ENCODE measurements at regions not wholly inside any gene's neighbourhood (a gene's known extent, or its start where the extent isn't known, plus 50 kb on each side); places are given as distances from the start of the nearest gene placed in this dataset.

DNA sequence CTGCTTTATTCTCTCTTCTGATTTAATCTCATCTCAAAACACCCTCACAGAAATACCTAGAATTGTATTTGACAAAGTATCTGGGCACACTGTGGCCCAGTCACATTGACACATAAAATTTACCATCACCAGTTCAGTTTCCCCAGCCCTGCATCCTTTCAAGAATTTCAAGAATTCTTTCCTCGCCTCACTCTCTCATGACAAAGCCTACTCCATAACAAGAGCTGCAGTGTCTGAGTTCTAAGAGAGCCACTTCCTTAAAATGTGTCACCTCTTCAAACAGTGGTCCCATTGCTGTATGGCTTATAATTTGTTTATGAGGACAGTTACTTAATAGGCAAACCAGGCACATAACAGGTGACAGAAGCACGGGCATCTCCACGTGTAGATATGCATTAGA lies 90.9 kb upstream of the STK39 start:
- DNase-seq (ENCODE audit: low spot score) = no peak
- no TSS peak for BruUV-seq (replicated peaks)
- Histone ChIP-seq H3K4me1 (ENCODE audit: insufficient read depth, low read length, poor library complexity, severe bottlenecking) (no peaks in the 10 kb centered on the region), H3K9me3 (ENCODE audit: low read depth, low read length, poor library complexity, severe bottlenecking) (no peaks in the 10 kb centered on the region), H3K27ac (ENCODE audit: low read depth, low read length, poor library complexity, severe bottlenecking) (no peak overlapping the region), H3K27me3 (replicated peaks; ENCODE audit: insufficient read depth, low read depth, low read length, poor library complexity) (no peaks in the 10 kb centered on the region), H3K4me3 (ENCODE audit: low read depth, low read length, poor library complexity, severe bottlenecking) (no peak overlapping the region), H3K36me3 (ENCODE audit: insufficient read depth, low read length, poor library complexity, severe bottlenecking) (no peaks in the 10 kb centered on the region)
- ChIA-PET CTCF (no interaction called here), POLR2A (ENCODE audit: low non-redundant PET) (no interaction called here)
- TF ChIP-seq, protein P1, sequence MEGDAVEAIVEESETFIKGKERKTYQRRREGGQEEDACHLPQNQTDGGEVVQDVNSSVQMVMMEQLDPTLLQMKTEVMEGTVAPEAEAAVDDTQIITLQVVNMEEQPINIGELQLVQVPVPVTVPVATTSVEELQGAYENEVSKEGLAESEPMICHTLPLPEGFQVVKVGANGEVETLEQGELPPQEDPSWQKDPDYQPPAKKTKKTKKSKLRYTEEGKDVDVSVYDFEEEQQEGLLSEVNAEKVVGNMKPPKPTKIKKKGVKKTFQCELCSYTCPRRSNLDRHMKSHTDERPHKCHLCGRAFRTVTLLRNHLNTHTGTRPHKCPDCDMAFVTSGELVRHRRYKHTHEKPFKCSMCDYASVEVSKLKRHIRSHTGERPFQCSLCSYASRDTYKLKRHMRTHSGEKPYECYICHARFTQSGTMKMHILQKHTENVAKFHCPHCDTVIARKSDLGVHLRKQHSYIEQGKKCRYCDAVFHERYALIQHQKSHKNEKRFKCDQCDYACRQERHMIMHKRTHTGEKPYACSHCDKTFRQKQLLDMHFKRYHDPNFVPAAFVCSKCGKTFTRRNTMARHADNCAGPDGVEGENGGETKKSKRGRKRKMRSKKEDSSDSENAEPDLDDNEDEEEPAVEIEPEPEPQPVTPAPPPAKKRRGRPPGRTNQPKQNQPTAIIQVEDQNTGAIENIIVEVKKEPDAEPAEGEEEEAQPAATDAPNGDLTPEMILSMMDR (conservative IDR thresholded peaks at IDR 0.05; ENCODE audit: low read depth, low read length) = no peak
- no peak for TF ChIP-seq EZH2 (IDR thresholded peaks at IDR 0.05; ENCODE audit: borderline replicate concordance, low read depth, low read length, poor library complexity, severe bottlenecking)
- intact Hi-C loops (cut with micrococcal nuclease; ENCODE audit: unreplicated experiment) = no loop called here

DNA sequence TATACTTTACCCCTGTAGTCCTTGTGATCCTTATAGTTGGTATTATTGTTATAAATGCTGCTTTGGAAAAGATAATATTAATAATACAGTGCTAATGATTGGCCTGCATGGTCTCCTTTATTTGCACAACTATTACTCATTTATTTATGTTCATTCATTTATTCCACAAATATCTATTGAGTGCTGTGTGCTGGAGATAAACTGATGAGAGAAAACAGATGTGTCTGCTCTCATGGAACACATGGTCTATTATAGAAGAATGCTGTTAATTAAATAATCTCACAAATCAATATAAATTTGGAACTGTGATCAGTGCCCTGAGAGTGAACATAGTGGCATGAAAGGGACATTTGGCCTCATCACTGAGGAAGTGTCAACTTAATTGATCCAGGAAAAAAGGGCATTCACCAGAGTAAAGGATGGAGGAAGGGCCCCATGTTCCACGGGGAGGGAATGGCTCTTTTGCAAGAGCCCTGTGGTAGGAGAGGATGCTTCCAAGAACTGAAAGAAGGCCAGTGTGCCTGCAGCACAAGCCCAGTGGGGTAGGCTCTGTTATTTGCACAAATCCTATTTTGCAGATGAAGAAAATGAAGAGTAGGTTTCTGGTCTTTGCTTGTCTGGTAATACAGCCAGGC lies 91.5 kb upstream of the STK39 start:
- Histone ChIP-seq H3K27ac (ENCODE audit: low read depth, low read length, poor library complexity, severe bottlenecking) (no peak overlapping the region), H3K36me3 (ENCODE audit: insufficient read depth, low read length, poor library complexity, severe bottlenecking) (no peaks in the 10 kb centered on the region), H3K4me1 (ENCODE audit: insufficient read depth, low read length, poor library complexity, severe bottlenecking) (no peaks in the 10 kb centered on the region), H3K27me3 (replicated peaks; ENCODE audit: insufficient read depth, low read depth, low read length, poor library complexity) (no peaks in the 10 kb centered on the region), H3K9me3 (ENCODE audit: low read depth, low read length, poor library complexity, severe bottlenecking) (no peaks in the 10 kb centered on the region), H3K4me3 (ENCODE audit: low read depth, low read length, poor library complexity, severe bottlenecking) (no peak overlapping the region)
- POLR2A ChIA-PET (ENCODE audit: low non-redundant PET) = no interaction called here
- BruUV-seq (replicated peaks) = no TSS peak
- CTCF ChIA-PET = no interaction called here
- DNase-seq (ENCODE audit: low spot score) = no peak
- intact Hi-C loops (cut with micrococcal nuclease; ENCODE audit: unreplicated experiment) = no loop called here
- TF ChIP-seq, protein P1 (conservative IDR thresholded peaks at IDR 0.05; ENCODE audit: low read depth, low read length) = no peak
- no peak for TF ChIP-seq EZH2 (IDR thresholded peaks at IDR 0.05; ENCODE audit: borderline replicate concordance, low read depth, low read length, poor library complexity, severe bottlenecking)

DNA sequence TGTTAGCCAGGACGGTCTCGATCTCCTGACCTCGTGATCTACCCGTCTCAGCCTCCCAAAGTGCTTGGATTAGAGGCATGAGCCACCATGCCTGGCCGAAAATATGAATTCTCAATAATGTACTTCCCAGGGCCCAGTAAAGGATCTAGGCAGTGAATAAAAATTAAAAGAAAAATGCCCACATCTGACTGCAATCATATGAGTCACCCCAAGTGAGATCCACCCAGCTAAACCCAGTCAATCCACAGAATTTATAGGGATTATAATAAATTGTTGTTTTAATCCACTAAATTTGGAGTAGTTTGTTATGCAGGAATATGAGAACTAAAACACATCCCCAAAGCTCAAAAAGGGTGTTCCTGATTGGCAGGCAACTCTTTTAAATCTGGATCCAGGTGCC lies 93.5 kb upstream of the STK39 start:
- TF ChIP-seq, protein P1 (conservative IDR thresholded peaks at IDR 0.05; ENCODE audit: low read depth, low read length) = no peak
- no peak for TF ChIP-seq EZH2 (IDR thresholded peaks at IDR 0.05; ENCODE audit: borderline replicate concordance, low read depth, low read length, poor library complexity, severe bottlenecking)
- ChIA-PET CTCF (no interaction called here), POLR2A (ENCODE audit: low non-redundant PET) (no interaction called here)

More for the DNA sequence above, 93.5 kb upstream of the STK39 start:
- no peak overlapping the region for H3K27ac ChIP-seq (ENCODE audit: low read depth, low read length, poor library complexity, severe bottlenecking)
- H3K27me3 ChIP-seq (replicated peaks; ENCODE audit: insufficient read depth, low read depth, low read length, poor library complexity) = no peaks in the 10 kb centered on the region
- no TSS peak for BruUV-seq (replicated peaks)
- no peak overlapping the region for H3K4me3 ChIP-seq (ENCODE audit: low read depth, low read length, poor library complexity, severe bottlenecking)
- H3K36me3 ChIP-seq (ENCODE audit: insufficient read depth, low read length, poor library complexity, severe bottlenecking) = no peaks in the 10 kb centered on the region
- intact Hi-C loops (cut with micrococcal nuclease; ENCODE audit: unreplicated experiment) = loop anchor here (10.0 kb wide), 1 partner anchor 206 kb away; no protein-coding TSS in a partner anchor
- no peak for DNase-seq (ENCODE audit: low spot score)
- no peaks in the 10 kb centered on the region for H3K4me1 ChIP-seq (ENCODE audit: insufficient read depth, low read length, poor library complexity, severe bottlenecking)
- no peaks in the 10 kb centered on the region for H3K9me3 ChIP-seq (ENCODE audit: low read depth, low read length, poor library complexity, severe bottlenecking)

Measured in A673 (cell line).